IPS DF 19.7 (cell line): ENCODE measurements at regions not wholly inside any gene's neighbourhood (a gene's known extent, or its start where the extent isn't known, plus 50 kb on each side); places are given as distances from the start of the nearest gene placed in this dataset.

Source experiments
- DNase-seq: peaks from one replicate; pipeline ENCODE4 v3.0.0-alpha.2; 2013; ENCODE audit warnings: low read depth, low spot score

DNA sequence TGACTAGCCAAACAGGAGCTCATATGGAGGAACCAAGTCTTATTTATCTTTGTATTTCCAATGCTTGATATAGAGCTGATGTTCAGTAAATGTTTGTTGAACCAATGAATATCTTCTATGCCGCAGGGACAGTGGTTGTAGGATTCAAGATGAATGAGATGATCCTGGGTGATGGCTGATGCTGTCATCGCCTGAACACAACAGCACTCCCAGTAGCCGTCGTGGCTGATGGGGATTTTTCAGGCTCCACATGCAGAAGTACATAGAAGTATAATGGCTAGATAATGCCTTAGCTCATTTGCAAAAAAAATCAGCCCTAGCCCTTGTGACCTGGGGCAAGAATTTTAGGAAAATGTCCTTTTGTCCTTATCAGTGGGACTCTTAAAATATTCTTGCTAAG is 69.0 kb upstream of the OR13F1 start:
- DNase-seq: no peak

- DNase-seq: no peak
Observed at GRCh38 chr9:104448036-104448435, 56.0 kb upstream of the OR13F1 start.
